Loucy (cell line): ENCODE measurements at regions not wholly inside any gene's neighbourhood (a gene's known extent, or its start where the extent isn't known, plus 50 kb on each side); places are given as distances from the start of the nearest gene placed in this dataset.
"Not testable (repeated sequence)": the region's sequence is repeated elsewhere in the genome, so short reads cannot be mapped to it uniquely, and the experiment has no call there.

Experiments used
- H2AFZ ChIP-seq: fragments of 200-600 bp; sonication (generic); 2 replicates; pipeline ENCODE4 v1.6.0; 2016; ENCODE audit warnings: antibody characterized with exemption, mild to moderate bottlenecking, low read length, moderate library complexity
- H3F3A ChIP-seq: fragments of 200-600 bp; 2 replicates; pipeline ENCODE4 v1.6.0; 2016; ENCODE audit warnings: antibody characterized with exemption, low read depth, mild to moderate bottlenecking
- H3K27me3 ChIP-seq: fragments of 200-600 bp; sonication (generic); 2 replicates; pipeline ENCODE4 v1.6.1; 2014; ENCODE audit warnings: low read length, mild to moderate bottlenecking; ENCODE audit not compliant: insufficient read depth, poor library complexity, severe bottlenecking
- H3K36me3 ChIP-seq: fragments of 200-600 bp; sonication (generic); 2 replicates; pipeline ENCODE4 v1.6.1; 2016; ENCODE audit warnings: low read length; ENCODE audit not compliant: insufficient read depth
- H3K4me1 ChIP-seq: fragments of 200-600 bp; sonication (generic); 2 replicates; pipeline ENCODE4 v1.5.1; 2014; ENCODE audit warnings: low read length, mild to moderate bottlenecking; ENCODE audit not compliant: insufficient read depth, poor library complexity, severe bottlenecking
- H3K4me2 ChIP-seq: fragments of 200-600 bp; sonication (generic); 2 replicates; pipeline ENCODE4 v1.6.0; 2014; ENCODE audit warnings: antibody characterized with exemption, low read length, low read depth, mild to moderate bottlenecking; ENCODE audit not compliant: poor library complexity, severe bottlenecking
- H3K4me3 ChIP-seq: fragments of 200-600 bp; sonication (generic); 2 replicates; pipeline ENCODE4 v1.5.1; 2014; ENCODE audit warnings: low read length, mild to moderate bottlenecking, mixed read lengths; ENCODE audit not compliant: poor library complexity, severe bottlenecking
- H3K79me2 ChIP-seq: fragments of 200-600 bp; sonication (generic); 2 replicates; pipeline ENCODE4 v1.6.1; 2014; ENCODE audit warnings: low read length; ENCODE audit not compliant: insufficient read depth
- H3K9ac ChIP-seq: fragments of 200-600 bp; sonication (generic); 2 replicates; pipeline ENCODE4 v1.6.0; 2014; ENCODE audit warnings: mild to moderate bottlenecking, low read depth, low read length, moderate library complexity; ENCODE audit not compliant: poor library complexity, severe bottlenecking
- H3K9me2 ChIP-seq: fragments of 200-600 bp; sonication (generic); replicated peaks from 2 replicates; pipeline ENCODE4 v1.6.1; 2016; ENCODE audit warnings: low read depth, low read length, mixed read lengths
- H3K9me3 ChIP-seq: fragments of 200-600 bp; sonication (generic); 2 replicates; pipeline ENCODE4 v1.6.1; 2014; ENCODE audit warnings: mild to moderate bottlenecking, antibody characterized with exemption, low read length, low read depth; ENCODE audit not compliant: insufficient read depth
- H4K20me1 ChIP-seq: fragments of 200-600 bp; sonication (generic); 2 replicates; pipeline ENCODE4 v1.6.0; 2014; ENCODE audit warnings: antibody characterized with exemption, low read length, mild to moderate bottlenecking; ENCODE audit not compliant: insufficient read depth, poor library complexity, severe bottlenecking

- H3K4me2 ChIP-seq, H3K4me1 ChIP-seq, H3K27me3 ChIP-seq, H3K79me2 ChIP-seq, H3K9me3 ChIP-seq, H4K20me1 ChIP-seq, H3K36me3 ChIP-seq, H3K4me3 ChIP-seq, H2AFZ ChIP-seq, H3K9me2 ChIP-seq, H3K9ac ChIP-seq, H3F3A ChIP-seq: not testable (repeated sequence)
Measured at GRCh38 chr15:22616976-22617375, 158.3 kb downstream of the GOLGA6L22 start.

DNA sequence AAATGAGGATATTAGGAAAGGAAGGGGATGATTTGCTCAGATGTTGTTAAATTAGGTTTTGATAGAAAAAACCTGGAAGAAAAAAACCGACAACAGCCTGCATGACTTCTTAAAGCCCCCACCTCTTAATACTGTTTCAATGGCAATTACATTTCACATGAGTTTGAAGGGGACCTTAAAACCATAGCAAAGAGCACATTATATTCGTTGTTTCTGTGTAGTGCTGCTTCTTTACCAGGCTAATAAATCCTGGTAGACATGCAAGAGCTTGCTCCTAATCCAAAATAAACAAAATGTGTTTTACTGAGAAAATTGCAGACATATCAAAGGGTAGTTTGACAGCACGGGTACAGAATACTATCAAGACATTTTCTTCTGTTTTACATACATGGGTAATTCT is 154.7 kb upstream of the NIPA1 start:
- not testable (repeated sequence) for H3K36me3 ChIP-seq, H3K4me2 ChIP-seq, H3K9me3 ChIP-seq

DNA sequence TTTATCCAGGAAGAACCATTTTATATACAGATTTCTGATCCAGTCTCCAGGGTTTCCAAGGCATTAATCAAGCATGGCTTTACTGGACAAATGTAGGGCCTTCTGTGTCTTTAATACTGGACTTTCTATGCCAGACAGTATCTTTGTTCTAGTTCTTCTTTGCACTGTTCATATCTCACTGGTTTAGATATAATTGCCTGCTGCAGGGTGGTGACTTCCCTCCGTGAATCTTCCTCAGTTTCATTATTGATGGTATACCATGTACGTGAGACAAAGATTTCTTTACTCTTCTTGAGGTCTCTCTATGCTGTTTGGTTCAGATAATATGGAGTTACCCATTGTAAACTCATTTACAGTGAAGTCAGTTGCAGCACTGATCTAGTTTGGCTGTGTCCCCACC is 146.5 kb upstream of the NIPA1 start:
- not testable (repeated sequence) for H2AFZ ChIP-seq, H3F3A ChIP-seq, H3K9ac ChIP-seq, H3K4me1 ChIP-seq, H3K79me2 ChIP-seq, H3K4me3 ChIP-seq, H4K20me1 ChIP-seq, H3K9me2 ChIP-seq, H3K36me3 ChIP-seq, H3K9me3 ChIP-seq, H3K4me2 ChIP-seq, H3K27me3 ChIP-seq

More for the DNA sequence above, 154.7 kb upstream of the NIPA1 start:
- H3K4me1 ChIP-seq, H3K79me2 ChIP-seq, H3F3A ChIP-seq, H3K9ac ChIP-seq, H2AFZ ChIP-seq, H3K27me3 ChIP-seq, H4K20me1 ChIP-seq, H3K9me2 ChIP-seq, H3K4me3 ChIP-seq: not testable (repeated sequence)

GRCh38 chr15:22649458-22649857 is 137.0 kb upstream of the NIPA1 start:
- not testable (repeated sequence) for H3K79me2 ChIP-seq, H4K20me1 ChIP-seq, H3K9me3 ChIP-seq, H3K36me3 ChIP-seq, H3K4me3 ChIP-seq, H3K9ac ChIP-seq, H3K4me1 ChIP-seq, H2AFZ ChIP-seq, H3F3A ChIP-seq, H3K4me2 ChIP-seq, H3K9me2 ChIP-seq, H3K27me3 ChIP-seq

DNA sequence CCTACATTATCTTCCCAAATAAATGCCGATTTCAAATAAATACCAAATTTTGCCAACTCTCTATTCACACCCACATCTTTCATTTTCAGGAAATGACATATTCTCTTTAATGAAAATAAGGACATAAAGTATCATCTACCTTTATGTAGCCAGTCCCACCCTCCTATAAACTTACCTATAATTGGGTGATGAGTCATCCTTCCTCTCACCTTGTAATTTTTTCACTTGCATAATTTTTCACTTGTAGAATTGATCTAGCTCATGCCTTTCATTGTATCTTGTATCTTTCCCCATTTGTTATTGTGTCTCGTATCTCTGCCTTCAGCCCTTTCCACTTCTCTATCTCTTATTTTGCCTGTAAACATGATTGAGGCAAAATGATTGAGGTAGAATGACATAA is 135.3 kb upstream of the NIPA1 start:
- H2AFZ ChIP-seq, H3K4me3 ChIP-seq, H3K9ac ChIP-seq, H3F3A ChIP-seq, H3K4me1 ChIP-seq, H3K9me3 ChIP-seq, H3K36me3 ChIP-seq, H3K4me2 ChIP-seq, H3K79me2 ChIP-seq, H4K20me1 ChIP-seq, H3K27me3 ChIP-seq, H3K9me2 ChIP-seq: not testable (repeated sequence)

- not testable (repeated sequence) for H3K4me1 ChIP-seq, H3K36me3 ChIP-seq, H3K79me2 ChIP-seq, H3K9me2 ChIP-seq, H3K27me3 ChIP-seq, H3K9me3 ChIP-seq, H4K20me1 ChIP-seq, H3F3A ChIP-seq
- peak overlapping the region; percentile 74 for H3K9ac ChIP-seq
- peak overlapping the region; percentile 88 for H2AFZ ChIP-seq
- peak overlapping the region; percentile 76 for H3K4me3 ChIP-seq
- H3K4me2 ChIP-seq, result peak overlapping the region; percentile 76
Measured at GRCh38 chr15:22664294-22665058, 122.0 kb upstream of the NIPA1 start.

DNA sequence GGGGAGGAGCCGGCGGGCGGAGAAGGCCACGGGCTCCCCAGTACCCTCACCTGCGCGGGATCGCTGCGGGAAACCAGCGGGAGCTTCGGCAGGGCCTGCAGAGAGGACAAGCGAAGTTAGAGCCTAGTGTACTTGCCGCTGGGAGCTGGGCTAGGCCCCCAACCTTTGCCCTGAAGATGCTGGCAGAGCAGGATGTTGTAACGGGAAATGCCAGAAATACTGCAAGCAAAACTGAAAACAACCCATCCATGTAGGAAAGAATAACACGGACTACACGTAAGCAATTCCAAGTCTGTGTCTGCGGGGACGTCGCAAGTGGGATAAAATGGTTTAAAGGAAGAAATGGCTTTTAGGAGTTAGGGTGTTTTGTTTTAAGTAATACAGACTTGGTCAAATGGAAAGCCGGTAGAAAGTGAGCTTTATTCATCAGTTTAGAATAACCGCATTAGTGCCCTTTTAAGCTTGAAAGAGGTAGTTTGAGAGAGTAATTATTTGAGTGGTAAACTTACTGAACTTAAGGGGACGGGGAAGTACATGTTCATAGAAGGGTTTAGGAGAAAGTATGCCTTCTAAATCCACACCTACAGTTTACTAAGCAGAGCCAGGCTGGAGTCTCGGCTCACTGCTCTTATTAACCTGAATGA is 121.3 kb upstream of the NIPA1 start:
- peak overlapping the region; percentile 76 for H3K4me2 ChIP-seq
- peak overlapping the region; percentile 88 for H2AFZ ChIP-seq

More for the DNA sequence above, 121.3 kb upstream of the NIPA1 start:
- H4K20me1 ChIP-seq, H3K9me2 ChIP-seq, H3K79me2 ChIP-seq, H3K4me1 ChIP-seq, H3K27me3 ChIP-seq, H3K9me3 ChIP-seq, H3K36me3 ChIP-seq, H3F3A ChIP-seq: not testable (repeated sequence)
- Histone ChIP-seq H3K4me3 (peak overlapping the region; percentile 76), H3K9ac (peak overlapping the region; percentile 74)
